ENCODE measurements at regions not wholly inside any gene's neighbourhood (a gene's known extent, or its start where the extent isn't known, plus 50 kb on each side); places are given as distances from the start of the nearest gene placed in this dataset.
"Not testable (repeated sequence)": the region's sequence is repeated elsewhere in the genome, so short reads cannot be mapped to it uniquely, and the experiment has no call there.

- DNase-seq, result no peak
Observed at GRCh38 chr13:64154514-64154913, 2738.9 kb upstream of the PCDH20 start.

- no peak for DNase-seq
Observed at GRCh38 chr13:64130600-64130999, 2715.0 kb upstream of the PCDH20 start.

GRCh38 chr13:64130171-64130570, 2714.5 kb upstream of the PCDH20 start:
- DNase-seq, result no peak

DNA sequence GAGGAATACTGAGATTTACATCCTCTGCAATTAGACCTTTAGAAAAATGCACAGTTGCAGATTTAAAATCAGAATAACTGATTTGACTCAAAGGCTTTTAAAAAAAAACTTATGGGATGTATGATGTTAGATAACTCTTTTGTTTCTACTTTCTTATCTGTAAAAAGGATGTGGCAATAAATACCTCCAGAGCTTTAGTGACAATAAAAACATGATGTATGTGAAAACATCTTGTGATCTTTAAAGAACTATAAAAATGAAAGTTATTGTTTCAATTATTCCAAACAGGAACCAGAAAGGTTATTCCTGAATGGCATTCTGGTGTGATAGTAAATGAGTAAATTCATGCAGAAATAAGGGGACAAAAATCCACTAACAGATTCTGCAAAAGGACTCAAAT, 2712.2 kb upstream of the PCDH20 start:
- no peak for DNase-seq

DNA sequence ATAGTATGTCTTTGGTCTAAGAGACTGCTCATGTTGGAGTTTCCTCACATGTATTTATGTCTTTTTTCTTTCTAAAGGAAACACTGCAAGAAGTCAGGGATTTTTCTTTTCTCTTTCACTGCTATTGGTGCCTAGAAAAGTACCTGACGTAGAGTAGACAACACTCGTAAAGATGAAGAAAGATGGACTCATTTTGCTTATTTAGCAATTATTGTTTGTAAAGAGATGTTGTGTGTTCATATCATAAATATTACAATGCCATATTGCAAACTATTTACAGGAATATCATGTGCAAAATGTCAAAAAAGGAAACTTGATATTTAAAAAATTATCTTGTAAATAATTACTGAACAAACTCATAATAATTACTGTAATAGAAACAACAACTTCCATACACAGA, 2711.5 kb upstream of the PCDH20 start:
- DNase-seq, result no peak

DNA sequence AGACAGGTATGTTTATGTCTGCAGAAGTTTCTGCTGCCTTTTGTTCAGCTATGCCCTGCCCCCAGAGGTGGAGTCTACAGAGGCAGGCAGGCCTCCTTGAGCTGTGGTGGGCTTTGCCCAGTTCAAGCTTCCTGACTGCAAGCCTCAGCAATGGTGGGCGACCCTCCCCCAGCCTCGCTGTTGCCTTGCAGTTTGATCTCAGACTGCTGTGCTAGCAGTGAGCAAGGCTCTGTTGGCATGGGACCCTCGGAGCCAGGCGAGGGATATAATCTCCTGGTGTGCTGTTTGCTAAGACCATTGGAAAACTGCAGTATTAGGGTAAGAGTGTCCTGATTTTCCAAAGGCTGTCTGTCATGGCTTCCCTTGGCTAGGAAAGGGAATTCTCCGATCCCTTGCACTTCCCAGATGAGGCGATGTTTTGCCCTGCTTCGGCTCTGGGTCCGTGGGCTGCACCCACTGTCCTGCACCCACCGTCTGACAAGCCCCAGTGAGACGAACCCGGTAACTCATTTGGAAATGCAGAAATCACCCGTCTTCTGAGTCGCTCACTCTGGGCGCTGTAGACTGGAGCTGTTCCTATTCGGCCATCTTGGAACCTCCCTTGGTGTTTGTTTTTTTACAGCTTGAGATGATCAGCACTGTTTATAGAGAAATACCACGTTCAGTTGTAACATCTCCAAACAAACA, 2705.5 kb upstream of the PCDH20 start:
- DNase-seq, result not testable (repeated sequence)

DNA sequence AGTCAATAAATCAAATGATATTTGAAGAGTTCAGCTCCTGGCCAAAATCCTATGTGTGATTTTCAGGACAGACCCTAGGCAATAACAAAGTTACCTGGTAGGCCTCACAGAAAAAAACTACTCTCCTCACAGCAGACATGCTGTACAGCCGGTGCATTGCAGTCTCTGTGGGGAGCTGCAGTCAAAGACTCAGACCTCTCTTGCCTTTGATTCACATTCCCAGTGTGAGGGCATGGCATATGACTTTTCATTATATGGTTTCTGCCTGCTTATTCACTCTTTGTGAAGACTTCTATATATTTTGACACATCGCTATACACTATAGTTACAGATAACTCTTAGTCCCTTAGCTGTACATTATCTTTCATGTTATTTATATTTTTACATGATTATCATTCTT, 2684.3 kb upstream of the PCDH20 start:
- no peak for DNase-seq

GRCh38 chr13:64090311-64090710, 2674.7 kb upstream of the PCDH20 start:
- DNase-seq, result no peak

DNA sequence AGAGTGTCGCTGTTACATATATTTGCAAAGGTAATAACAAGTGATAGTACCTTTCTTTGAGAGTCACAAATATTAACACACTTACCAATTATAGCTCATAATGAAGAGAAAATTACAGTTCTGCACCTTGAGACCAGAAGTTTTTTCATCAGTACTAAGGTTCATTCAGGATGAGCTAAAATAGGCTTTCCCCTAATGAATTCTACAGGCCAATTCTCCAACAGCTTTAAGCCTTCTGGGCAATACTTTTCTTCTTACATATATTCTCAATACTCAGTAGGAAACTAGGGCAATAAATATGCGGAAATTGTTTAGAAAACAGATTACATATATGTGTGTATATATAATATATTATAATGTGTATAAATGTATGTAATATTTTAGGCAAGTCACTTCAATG, 2672.8 kb upstream of the PCDH20 start:
- DNase-seq, result no peak

DNA sequence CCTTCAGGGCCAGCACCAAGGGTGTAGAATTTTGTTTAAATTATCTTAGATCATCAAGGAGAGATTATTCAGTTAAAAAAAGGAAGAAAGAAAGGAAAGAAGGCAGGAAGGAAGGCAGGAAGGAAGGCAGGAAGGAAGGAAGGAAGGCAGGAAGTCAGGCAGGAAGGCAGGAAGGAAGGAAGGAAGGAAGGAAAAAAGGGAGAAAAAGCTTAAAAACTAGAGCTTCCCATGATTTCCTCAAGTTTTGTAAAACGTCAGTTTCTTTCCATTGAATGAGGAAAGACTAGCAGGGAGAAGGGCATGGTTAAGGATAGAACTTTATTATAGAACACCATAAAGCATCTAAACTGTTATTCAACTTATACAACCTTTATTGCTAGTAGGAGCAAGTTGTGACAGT, 2672.0 kb upstream of the PCDH20 start:
- no peak for DNase-seq

DNA sequence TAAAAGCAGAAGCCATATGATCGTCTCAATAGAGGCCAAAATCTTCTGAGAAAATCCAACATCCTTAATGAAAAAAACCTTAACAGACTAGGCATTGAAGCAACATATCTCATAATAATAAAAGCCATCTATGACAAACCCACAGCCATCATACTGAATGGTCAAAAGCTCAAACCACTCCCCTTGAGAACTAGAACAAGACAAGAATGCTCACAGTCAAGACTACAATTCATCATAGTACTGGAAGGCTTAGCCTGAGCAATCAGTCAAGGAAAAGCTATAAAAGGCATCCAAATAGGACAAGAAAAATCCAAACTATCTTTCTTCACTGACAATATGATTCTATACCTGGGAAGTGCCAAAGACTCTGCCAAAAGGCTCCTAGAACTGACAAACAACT, 2668.2 kb upstream of the PCDH20 start:
- no peak for DNase-seq

DNA sequence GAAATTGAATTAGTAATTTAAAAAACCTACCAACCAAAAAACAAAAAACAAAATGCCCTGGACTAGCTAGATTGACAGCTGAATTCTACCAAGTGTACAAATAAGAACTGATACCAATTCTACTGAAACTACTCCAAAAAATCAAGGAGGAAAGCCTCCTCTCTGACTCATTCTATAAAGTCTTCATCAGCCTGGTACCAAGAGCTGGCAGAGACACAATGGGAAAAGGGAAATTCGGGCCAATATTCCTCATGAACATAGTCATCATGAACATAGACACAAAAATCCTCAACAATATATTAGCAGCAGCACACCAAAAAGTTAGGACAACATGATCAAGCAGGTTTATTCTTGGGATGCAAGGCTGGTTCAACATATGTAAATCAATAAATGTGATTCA, 2667.7 kb upstream of the PCDH20 start:
- no peak for DNase-seq

DNA sequence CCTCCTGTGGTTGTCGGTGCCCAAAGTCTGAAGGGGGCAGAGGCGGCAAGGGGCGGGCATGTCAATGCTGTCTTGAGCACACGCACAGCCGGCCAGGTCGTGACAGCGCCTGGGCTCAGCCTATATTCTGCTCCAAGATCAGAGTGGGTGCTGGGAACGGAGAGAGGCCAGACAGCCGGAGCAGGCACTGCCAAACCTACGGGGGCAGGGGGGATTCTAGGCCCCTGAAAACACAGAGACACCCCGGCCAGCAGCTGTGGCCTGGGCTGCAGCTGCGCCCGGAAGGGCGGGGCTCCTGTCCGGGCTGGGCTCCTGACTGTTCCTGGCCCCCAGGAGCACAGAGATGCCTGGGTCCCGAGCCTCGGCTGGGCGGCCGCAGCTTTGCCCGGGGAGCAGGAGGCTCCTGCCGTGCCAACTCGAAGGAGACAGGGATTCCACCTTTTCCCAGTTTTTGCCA, 2662.9 kb upstream of the PCDH20 start:
- DNase-seq, result no peak

DNA sequence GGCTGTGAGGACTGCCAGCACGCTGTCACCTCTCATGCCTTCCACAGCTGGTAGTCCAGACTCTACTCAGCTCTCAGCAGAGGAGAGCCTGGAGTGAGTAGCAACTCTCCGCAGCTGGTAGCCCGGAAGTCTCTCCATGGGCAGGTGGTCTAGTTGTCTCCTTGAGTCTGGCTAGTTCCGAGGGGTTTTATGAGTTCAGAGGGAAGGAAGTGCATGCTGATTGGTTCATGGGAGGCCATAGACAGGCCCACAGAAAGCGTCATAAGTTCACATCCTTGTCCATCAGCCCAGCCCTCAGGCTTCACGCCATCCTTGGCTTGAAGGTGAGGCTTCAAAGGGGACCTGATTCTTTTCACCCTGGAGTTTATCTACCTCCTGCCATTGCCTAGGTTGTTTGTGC, 2662.4 kb upstream of the PCDH20 start:
- DNase-seq, result no peak

DNA sequence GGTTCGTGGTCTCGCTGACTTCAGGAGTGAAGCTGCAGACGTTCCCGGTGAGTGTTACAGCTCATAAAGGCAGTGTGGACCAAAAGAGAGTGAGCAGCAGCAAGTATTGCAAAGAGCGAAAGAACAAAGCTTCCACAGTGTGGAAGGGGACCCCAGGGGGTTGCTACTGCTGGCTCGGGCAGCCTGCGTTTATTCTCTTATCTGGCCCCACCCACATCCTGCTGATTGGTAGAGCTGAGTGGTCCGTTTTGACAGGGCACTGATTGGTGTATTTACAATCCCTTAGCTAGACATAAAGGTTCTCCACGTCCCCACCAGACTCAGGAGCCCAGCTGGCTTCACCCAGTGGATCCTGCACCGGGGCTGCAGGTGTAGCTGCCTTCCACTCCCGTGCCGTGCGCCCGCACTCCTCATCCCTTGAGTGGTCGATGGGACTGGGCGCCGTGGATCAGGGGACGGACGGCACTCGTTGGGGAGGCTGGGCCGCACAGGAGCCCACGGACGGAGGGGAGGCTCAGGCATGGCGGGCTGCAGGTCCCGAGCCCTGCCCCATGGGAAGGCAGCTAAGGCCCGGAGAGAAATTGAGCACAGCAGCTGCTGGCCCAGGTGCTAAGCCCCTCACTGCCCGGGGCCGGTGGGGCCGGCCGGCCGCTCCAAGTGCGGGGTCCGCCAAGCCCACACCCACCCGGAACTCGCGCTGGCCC, 2661.6 kb upstream of the PCDH20 start:
- not testable (repeated sequence) for DNase-seq

DNA sequence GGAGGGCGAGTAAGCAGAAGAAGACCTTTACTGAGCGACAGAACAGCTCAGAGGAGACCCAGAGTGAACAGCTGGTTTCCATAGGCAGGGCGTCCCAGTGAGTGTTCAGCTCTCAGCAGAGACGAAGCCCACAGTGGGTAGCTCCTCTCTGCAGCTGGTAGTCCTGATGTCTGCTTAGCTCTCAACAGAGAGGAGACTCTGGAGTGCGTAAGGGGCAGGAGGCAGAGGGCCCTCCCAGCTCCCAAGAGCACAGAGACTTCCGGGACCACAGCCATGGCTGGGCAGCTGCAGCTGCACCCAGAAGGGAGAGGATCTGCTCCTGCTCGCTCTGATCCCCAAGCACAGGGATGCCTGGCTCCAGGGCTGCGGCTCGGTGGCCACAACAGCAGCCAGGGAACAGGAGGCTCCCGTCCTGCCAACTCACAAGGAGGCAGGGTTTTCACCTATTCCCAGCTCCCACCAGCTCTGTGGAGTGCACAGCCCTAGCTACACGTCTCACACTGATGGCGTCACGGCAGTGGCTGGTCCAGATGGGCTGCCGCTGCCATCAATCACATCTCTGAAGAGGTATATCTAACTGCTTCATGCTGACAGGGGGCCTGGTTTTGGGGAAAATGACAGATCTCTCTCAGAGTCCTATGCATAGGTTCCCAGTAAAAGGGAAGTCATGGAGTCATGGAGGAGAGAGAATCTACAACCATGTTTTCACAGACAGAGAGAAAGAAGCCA, 2660.1 kb upstream of the PCDH20 start:
- DNase-seq, result no peak

GRCh38 chr13:64074971-64075474, 2659.4 kb upstream of the PCDH20 start:
- no peak for DNase-seq

- no peak for DNase-seq
Observed at GRCh38 chr13:64073203-64073602, 2657.6 kb upstream of the PCDH20 start.

- no peak for DNase-seq
Observed at GRCh38 chr13:64071352-64071751, 2655.7 kb upstream of the PCDH20 start.

GRCh38 chr13:64069892-64070291, 2654.2 kb upstream of the PCDH20 start:
- no peak for DNase-seq

DNA sequence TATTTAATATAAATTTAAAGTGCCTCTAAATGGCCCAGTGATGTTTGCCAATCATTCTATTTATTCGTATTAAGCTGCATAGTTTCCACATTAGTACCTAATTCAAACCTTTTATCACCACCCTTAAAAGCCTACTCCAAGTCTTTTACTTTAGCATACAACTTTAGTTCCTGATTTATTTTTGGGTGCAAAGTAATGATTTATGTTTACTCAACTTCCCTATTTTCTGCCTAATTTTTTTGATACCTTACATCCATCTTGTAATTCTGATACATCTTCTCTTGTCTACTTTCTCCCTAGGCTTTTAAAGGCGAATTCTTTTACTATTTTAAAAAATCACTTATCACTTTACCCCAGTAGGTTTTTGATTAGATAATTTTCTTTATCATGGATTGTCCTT, 2651.1 kb upstream of the PCDH20 start:
- DNase-seq, result no peak

DNA sequence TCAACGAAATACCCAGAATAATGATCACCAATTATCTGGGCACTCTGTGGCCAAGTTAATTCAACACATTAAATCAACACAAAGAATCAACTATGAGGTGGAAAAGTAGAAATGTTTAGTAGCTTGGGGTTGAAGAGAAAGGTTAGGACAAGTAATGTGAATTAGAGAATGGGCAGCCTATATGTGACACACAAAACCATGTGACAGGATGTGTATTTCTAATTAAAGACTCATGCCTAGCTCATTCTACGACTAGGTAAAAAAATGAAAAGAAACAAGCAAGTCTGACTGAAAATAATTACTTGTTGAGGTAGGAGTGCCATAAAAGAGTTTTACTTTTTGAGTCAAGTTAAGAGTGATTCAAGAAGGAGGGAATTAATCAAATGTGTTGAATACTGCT, 2646.0 kb upstream of the PCDH20 start:
- no peak for DNase-seq

DNA sequence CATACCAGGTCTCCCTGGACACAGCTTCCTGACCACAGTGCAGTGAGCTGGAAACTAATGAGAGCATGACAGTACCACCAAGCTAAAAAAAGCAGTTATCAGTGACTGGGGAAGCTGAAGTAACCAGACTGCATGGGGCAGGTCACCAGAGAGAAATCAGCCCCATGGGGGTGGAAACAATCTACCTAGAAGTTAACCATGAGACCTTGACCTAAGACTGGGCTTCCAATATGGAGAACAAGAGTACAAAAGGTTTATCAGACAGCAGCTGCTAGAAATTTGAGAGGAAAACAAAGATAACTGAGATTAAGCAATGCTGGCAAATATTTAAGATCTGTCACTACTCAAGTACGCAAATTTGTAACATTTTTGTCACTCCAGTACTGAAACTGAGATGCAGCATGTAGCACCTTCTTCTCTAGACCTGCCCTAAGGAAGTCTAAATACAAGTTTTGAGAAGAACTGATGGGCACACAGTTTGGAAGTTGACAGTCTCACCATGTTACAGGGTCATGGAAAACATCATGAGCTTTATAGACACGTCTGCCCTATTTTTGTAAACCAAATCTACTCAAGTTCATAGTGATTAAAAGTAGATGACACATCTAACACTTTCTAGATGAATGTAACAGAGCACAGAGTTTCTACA, 2641.8 kb upstream of the PCDH20 start:
- DNase-seq, result no peak

Measured in right kidney (tissue), 1 donor.